ENCODE measurements at regions not wholly inside any gene's neighbourhood (a gene's known extent, or its start where the extent isn't known, plus 50 kb on each side); places are given as distances from the start of the nearest gene placed in this dataset.
"Not testable (repeated sequence)": the region's sequence is repeated elsewhere in the genome, so short reads cannot be mapped to it uniquely, and the experiment has no call there.

GRCh38 chr22:46040471-46041465 lies 63.8 kb upstream of the WNT7B start:
- no peak for DNase-seq (ENCODE audit: low read depth in 1 of 2, low spot score in 1 of 2)

GRCh38 chr22:46041642-46042041 lies 64.7 kb upstream of the WNT7B start:
- DNase-seq (ENCODE audit: low read depth in 1 of 2, low spot score in 1 of 2): no peak

GRCh38 chr22:46042786-46043185 lies 65.8 kb upstream of the WNT7B start:
- DNase-seq (ENCODE audit: low read depth in 1 of 2, low spot score in 1 of 2): no peak

GRCh38 chr22:46043339-46043738 lies 66.4 kb upstream of the WNT7B start:
- DNase-seq (ENCODE audit: low read depth in 1 of 2, low spot score in 1 of 2): no peak

- no peak for DNase-seq (ENCODE audit: low read depth in 1 of 2, low spot score in 1 of 2)
These were observed 67.1 kb upstream of the WNT7B start for GRCh38 chr22:46043816-46044620.

- no peak for DNase-seq (ENCODE audit: low read depth in 1 of 2, low spot score in 1 of 2)
These were observed 67.9 kb upstream of the WNT7B start for GRCh38 chr22:46044621-46045458.

GRCh38 chr22:46045459-46046298 lies 68.7 kb upstream of the WNT7B start:
- no peak for DNase-seq (ENCODE audit: low read depth in 1 of 2, low spot score in 1 of 2)

GRCh38 chr22:46046299-46046685 lies 69.3 kb upstream of the WNT7B start:
- DNase-seq (ENCODE audit: low read depth in 1 of 2, low spot score in 1 of 2): no peak

- no peak for DNase-seq (ENCODE audit: low read depth in 1 of 2, low spot score in 1 of 2)
These were observed 70.3 kb upstream of the WNT7B start for GRCh38 chr22:46047226-46047625.

GRCh38 chr22:46047841-46048595 lies 71.1 kb upstream of the WNT7B start:
- DNase-seq (ENCODE audit: low read depth in 1 of 2, low spot score in 1 of 2): no peak

- DNase-seq (ENCODE audit: low read depth in 1 of 2, low spot score in 1 of 2): not testable (repeated sequence)
These were observed 71.7 kb upstream of the WNT7B start for GRCh38 chr22:46048661-46049060.

GRCh38 chr22:46049726-46050450 lies 72.9 kb upstream of the WNT7B start:
- no peak for DNase-seq (ENCODE audit: low read depth in 1 of 2, low spot score in 1 of 2)

GRCh38 chr22:46050451-46050845 lies 73.5 kb upstream of the WNT7B start:
- no peak for DNase-seq (ENCODE audit: low read depth in 1 of 2, low spot score in 1 of 2)

- DNase-seq (ENCODE audit: low read depth in 1 of 2, low spot score in 1 of 2): no peak
These were observed 74.1 kb upstream of the WNT7B start for GRCh38 chr22:46050916-46051614.

GRCh38 chr22:46051646-46052045 lies 74.7 kb upstream of the WNT7B start:
- no peak for DNase-seq (ENCODE audit: low read depth in 1 of 2, low spot score in 1 of 2)

GRCh38 chr22:46052331-46052771 lies 75.4 kb upstream of the WNT7B start:
- no peak for DNase-seq (ENCODE audit: low read depth in 1 of 2, low spot score in 1 of 2)

- DNase-seq (ENCODE audit: low read depth in 1 of 2, low spot score in 1 of 2): no peak
These were observed 76.0 kb upstream of the WNT7B start for GRCh38 chr22:46052801-46053562.

Data from stimulated activated CD4-positive, alpha-beta T cell treated with anti-CD3 and anti-CD28 coated beads, Interleukin-15, amount 100 ng/mL, for 1 hour (primary cell).